ENCODE measurements at regions not wholly inside any gene's neighbourhood (a gene's known extent, or its start where the extent isn't known, plus 50 kb on each side); places are given as distances from the start of the nearest gene placed in this dataset.
A peak's percentile ranks its signal among the peaks of the same experiment; 100 is the strongest.
"Not testable (repeated sequence)": the region's sequence is repeated elsewhere in the genome, so short reads cannot be mapped to it uniquely, and the experiment has no call there.

DNA sequence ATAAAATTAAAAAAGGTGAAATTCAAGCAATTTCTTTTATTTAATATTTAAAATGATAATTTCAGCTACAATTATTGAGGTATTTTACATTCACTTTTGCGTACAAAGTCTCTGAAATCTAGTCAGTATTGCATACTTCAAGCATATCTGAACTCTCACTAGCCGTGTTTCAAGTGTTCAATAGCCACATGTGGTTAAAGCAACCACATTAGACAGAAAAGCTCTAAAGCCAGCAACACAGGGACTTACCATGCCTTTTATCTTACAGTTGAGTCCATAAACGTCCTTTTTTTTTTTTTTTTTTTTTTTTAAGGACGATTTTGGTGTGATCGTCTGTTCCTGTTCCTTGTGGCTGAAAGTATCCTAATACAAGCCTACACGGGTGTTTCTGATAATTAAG is 257.0 kb upstream of the RGMA start:
- no peaks in the 10 kb centered on the region for H3K27me3 Mint-ChIP-seq (ENCODE audit: low read depth)
- H3K36me3 Mint-ChIP-seq (ENCODE audit: low read depth): peaks cover 9% of the 10 kb centered on the region

GRCh38 chr15:93343402-93343801 is 254.4 kb upstream of the RGMA start:
- peaks cover 65% of the 10 kb centered on the region for H3K4me1 Mint-ChIP-seq
- not testable (repeated sequence) for H3K4me3 Mint-ChIP-seq; H3K9me3 Mint-ChIP-seq; H3K36me3 Mint-ChIP-seq (ENCODE audit: low read depth); H3K27ac Mint-ChIP-seq (ENCODE audit: unreplicated experiment); DNase-seq (ENCODE audit: low read depth, low spot score); H3K27me3 Mint-ChIP-seq (ENCODE audit: low read depth)

More for the DNA sequence above, 257.0 kb upstream of the RGMA start:
- no peaks in the 10 kb centered on the region for H3K9me3 Mint-ChIP-seq
- peaks cover 67% of the 10 kb centered on the region for H3K4me1 Mint-ChIP-seq
- no peak for DNase-seq (ENCODE audit: low read depth, low spot score)
- no peak overlapping the region for H3K4me3 Mint-ChIP-seq
- TF ChIP-seq, protein P1, sequence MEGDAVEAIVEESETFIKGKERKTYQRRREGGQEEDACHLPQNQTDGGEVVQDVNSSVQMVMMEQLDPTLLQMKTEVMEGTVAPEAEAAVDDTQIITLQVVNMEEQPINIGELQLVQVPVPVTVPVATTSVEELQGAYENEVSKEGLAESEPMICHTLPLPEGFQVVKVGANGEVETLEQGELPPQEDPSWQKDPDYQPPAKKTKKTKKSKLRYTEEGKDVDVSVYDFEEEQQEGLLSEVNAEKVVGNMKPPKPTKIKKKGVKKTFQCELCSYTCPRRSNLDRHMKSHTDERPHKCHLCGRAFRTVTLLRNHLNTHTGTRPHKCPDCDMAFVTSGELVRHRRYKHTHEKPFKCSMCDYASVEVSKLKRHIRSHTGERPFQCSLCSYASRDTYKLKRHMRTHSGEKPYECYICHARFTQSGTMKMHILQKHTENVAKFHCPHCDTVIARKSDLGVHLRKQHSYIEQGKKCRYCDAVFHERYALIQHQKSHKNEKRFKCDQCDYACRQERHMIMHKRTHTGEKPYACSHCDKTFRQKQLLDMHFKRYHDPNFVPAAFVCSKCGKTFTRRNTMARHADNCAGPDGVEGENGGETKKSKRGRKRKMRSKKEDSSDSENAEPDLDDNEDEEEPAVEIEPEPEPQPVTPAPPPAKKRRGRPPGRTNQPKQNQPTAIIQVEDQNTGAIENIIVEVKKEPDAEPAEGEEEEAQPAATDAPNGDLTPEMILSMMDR (conservative IDR thresholded peaks at IDR 0.05): no peak
- H3K27ac Mint-ChIP-seq (ENCODE audit: unreplicated experiment): no peak overlapping the region

- Mint-ChIP-seq H3K27ac (ENCODE audit: unreplicated experiment) (peak overlapping the region; percentile 22), H3K9me3 (peaks cover 3% of the 10 kb centered on the region), H3K4me3 (no peak overlapping the region), H3K4me1 (peaks cover 50% of the 10 kb centered on the region), H3K27me3 (ENCODE audit: low read depth) (no peaks in the 10 kb centered on the region), H3K36me3 (ENCODE audit: low read depth) (peaks cover 11% of the 10 kb centered on the region)
- DNase-seq (ENCODE audit: low read depth, low spot score): no peak
- TF ChIP-seq, protein P1 (conservative IDR thresholded peaks at IDR 0.05): no peak
Observed at GRCh38 chr15:93341164-93341563, 252.2 kb upstream of the RGMA start.

DNA sequence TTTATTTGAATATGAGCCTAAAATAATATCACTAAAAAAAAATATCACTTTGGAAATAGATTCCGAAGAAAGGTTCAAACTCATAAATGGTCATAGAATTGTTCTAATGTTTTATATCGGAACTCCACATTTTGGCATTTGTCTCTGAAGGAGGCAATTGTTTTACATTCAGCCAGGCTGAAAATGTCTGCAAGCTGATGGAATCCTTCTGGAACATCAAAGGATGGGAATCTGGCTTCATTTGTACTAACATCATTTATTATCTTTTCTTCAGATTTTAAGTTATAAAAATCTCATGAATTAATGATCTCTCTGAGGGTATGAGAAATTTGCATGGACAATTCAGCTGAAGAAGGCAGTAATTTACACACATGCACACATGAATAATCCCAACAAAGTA is 251.4 kb upstream of the RGMA start:
- DNase-seq (ENCODE audit: low read depth, low spot score): no peak
- Mint-ChIP-seq H3K9me3 (peaks cover 9% of the 10 kb centered on the region), H3K4me1 (peaks cover 47% of the 10 kb centered on the region), H3K36me3 (ENCODE audit: low read depth) (peaks cover 17% of the 10 kb centered on the region), H3K27me3 (ENCODE audit: low read depth) (no peaks in the 10 kb centered on the region), H3K4me3 (no peak overlapping the region), H3K27ac (ENCODE audit: unreplicated experiment) (no peak overlapping the region)
- TF ChIP-seq, protein P1 (conservative IDR thresholded peaks at IDR 0.05): no peak

DNA sequence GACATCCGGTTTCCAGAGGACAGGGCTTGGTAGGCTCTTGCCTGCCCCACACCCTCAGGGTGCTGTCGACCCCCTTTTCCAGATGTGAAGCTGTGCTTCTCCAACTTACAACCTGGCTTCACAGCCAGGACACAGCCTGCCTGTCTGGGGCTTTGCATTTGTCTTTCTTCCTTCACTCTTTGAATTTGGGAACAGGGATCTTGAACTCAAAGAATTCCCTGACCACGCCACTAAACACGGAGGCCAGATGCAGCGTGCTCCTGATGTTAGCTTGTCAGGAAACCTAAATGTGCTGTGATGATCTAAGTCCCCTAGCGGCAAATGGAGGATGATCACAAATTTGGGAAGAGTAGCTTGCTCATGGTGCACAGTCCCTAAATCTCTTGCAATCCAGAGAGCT is 244.8 kb upstream of the RGMA start:
- H3K27ac Mint-ChIP-seq (ENCODE audit: unreplicated experiment): peak overlapping the region; percentile 30
- peaks cover 21% of the 10 kb centered on the region for H3K36me3 Mint-ChIP-seq (ENCODE audit: low read depth)
- H3K27me3 Mint-ChIP-seq (ENCODE audit: low read depth): no peaks in the 10 kb centered on the region
- H3K4me3 Mint-ChIP-seq: peak overlapping the region; percentile 23
- peaks cover 10% of the 10 kb centered on the region for H3K9me3 Mint-ChIP-seq
- DNase-seq (ENCODE audit: low read depth, low spot score): no peak
- TF ChIP-seq, protein P1 (conservative IDR thresholded peaks at IDR 0.05): peak; percentile 42
- peaks cover 48% of the 10 kb centered on the region for H3K4me1 Mint-ChIP-seq

- H3K9me3 Mint-ChIP-seq: peaks cover 10% of the 10 kb centered on the region
- not testable (repeated sequence) for DNase-seq (ENCODE audit: low read depth, low spot score); H3K27ac Mint-ChIP-seq (ENCODE audit: unreplicated experiment); H3K4me3 Mint-ChIP-seq; H3K27me3 Mint-ChIP-seq (ENCODE audit: low read depth)
- H3K4me1 Mint-ChIP-seq: peaks cover 43% of the 10 kb centered on the region
- H3K36me3 Mint-ChIP-seq (ENCODE audit: low read depth): peaks cover 19% of the 10 kb centered on the region
Observed at GRCh38 chr15:93333126-93333525, 244.1 kb upstream of the RGMA start.

DNA sequence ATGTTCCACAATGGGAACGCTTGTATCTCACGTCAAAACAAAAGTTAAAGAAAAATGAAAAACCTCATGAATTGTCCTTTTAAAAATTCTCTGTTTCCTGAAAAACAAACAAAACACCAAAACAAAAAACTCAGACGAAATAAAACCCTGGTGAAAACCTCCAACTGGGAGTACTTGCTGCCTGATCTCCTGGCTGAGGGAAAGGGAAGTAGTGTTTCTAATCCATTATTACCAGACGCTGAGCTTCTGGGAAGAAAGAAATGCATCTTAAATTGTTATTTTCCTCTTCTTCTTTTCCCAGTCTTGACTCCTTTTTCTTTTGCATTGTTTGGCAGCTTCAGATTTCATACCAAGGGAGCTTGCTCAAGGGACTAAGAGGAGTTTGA is 243.2 kb upstream of the RGMA start:
- Mint-ChIP-seq H3K27me3 (ENCODE audit: low read depth) (no peaks in the 10 kb centered on the region), H3K27ac (ENCODE audit: unreplicated experiment) (peak overlapping the region; percentile 78), H3K9me3 (peaks cover 10% of the 10 kb centered on the region), H3K36me3 (ENCODE audit: low read depth) (peaks cover 18% of the 10 kb centered on the region), H3K4me3 (peak overlapping the region; percentile 66), H3K4me1 (peaks cover 43% of the 10 kb centered on the region)
- DNase-seq (ENCODE audit: low read depth, low spot score): no peak
- TF ChIP-seq, protein P1 (conservative IDR thresholded peaks at IDR 0.05): no peak

All from neural crest cell (in vitro differentiated cells).